Ecto neural progenitor cell (in vitro differentiated cells): ENCODE measurements at regions not wholly inside any gene's neighbourhood (a gene's known extent, or its start where the extent isn't known, plus 50 kb on each side); places are given as distances from the start of the nearest gene placed in this dataset.
"Not testable (repeated sequence)": the region's sequence is repeated elsewhere in the genome, so short reads cannot be mapped to it uniquely, and the experiment has no call there.

Source experiments
- DNase-seq: peaks from one replicate; pipeline ENCODE4 v3.0.0-alpha.2; 2018; ENCODE audit warnings: low spot score

DNA sequence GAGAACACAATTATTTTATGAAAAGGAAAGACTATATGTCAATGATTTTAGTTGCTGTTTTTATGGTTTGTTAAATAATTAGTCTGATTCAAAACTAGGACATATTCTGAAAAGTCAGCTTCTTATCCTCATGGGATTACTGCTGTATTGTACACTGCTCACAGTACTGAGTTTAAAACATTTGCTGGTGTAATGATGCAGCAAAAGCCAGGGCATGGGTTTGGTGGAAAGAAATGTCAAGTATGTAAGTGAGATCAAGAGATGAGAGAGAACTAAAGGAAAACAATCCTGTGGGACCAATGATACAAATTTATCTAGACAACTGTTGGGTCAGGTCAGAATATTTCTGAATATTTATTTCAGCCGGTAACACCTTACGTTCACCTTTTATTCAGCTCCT lies 210.1 kb upstream of the ARHGEF26 start:
- no peak for DNase-seq

DNA sequence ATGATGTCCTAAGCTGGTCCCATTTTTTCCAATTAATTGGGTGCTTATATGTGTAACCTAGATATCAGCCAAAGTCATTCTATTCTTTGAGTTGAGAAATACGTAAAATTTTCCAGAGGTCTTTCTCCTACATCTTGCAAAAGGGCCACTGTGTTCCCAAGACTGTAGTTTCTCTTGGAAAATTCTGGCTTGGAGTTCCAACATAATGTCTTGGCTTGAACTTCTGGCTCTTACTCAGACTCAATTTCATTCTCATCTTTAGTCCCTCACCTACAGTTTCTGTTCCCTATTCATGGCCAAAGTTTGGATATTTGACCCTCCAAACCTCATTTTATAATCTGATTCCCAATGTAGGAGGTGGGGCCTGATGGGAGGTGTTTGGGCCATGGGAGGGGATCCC lies 201.4 kb upstream of the ARHGEF26 start:
- DNase-seq: no peak

DNA sequence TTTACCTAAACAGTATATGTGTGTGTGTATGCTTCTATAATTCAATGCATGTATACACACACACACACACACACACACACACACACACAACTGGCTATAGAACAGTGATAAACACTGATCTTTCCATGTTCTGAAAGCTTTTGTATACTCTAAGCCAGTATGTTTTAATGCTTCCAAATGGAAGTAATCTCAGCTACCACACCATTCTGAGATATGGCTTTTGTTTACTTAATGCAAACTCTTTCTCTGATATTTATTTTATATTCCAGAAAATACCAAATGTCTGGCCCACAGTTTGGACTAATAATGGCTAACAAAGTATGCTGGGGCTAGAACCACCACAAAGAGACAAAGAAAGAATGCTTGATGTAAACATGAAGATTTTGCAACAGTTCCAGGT lies 199.4 kb upstream of the ARHGEF26 start:
- no peak for DNase-seq

DNA sequence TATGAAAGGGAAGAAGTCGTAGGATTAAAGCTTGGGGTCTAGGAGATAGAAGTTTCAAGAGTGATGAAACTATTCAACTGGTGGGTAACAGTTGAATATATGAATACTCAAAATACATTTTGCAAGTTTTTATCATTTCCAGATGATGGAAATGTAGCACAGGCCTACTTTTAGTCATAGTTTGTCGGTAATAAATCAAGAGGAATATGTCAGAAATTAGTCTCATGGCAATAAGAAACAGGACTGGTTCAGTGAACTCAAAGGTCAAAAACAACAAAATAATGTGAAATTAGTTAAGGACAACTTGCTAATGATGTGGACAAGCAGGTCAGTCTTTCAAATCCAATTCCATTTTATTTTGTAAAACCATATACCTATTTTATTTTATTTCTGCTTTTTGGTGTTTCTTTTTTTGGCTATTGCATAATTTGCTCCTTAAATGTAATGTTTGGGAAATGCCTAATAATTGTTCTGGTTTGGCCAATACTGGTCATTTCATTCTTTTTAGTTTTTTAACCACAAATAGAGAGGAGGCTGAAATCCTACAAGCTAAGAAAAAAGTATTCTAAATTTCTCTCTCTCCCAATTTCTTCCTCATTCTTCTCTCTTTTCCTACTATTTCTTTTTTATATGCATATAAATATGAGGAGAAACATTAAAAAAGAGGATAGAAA lies 195.2 kb upstream of the ARHGEF26 start:
- no peak for DNase-seq

DNA sequence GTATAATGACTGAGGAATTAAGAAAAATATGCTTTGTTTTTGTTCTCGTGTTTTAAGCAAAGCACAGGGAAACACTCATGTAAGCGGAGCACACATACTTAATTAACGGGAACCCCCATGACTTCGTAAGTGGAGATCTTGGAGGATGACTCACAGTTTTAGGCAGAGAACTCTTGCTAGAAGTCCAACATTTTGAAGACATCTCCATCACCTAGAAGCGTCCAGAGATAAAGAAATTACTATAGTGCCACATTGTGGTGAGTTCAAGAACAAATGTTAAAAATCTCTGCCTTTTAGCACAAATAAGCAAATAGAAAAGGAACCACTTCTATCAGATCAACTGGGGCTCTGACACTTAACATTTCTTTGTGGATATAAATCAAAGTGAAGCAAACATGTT lies 194.1 kb upstream of the ARHGEF26 start:
- no peak for DNase-seq

DNA sequence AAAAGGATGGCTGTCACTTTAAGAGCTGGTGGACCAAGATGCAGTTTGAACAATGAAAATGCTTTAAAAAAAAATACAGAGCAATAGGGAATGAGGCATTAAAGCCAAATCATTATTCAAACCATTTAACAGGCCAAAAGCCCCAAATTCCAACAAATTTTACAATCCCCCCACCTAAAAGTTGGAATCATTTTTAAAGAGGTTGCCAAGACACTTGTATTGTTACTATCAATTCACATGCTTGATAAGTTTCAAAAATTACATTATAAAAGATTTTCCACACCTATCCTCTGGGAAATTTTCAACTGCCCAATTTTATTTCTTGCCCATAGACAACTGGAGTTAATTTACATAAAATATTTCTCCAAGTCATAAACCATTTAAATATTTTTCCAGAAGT lies 192.3 kb upstream of the ARHGEF26 start:
- DNase-seq: no peak

DNA sequence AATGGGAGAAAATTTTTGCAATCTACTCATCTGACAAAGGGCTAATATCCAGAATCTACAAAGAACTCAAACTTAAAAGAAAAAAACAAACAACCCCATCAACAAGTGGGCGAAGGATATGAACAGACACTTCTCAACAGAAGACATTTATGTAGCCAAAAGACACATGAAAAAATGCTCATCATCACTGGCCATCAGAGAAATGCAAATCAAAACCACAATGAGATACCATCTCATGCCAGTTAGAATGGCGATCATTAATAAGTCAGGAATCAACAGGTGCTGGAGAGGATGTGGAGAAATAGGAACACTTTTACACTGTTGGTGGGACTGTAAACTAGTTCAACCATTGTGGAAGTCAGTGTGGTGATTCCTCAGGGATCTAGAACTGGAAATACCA lies 187.7 kb upstream of the ARHGEF26 start:
- DNase-seq: not testable (repeated sequence)

DNA sequence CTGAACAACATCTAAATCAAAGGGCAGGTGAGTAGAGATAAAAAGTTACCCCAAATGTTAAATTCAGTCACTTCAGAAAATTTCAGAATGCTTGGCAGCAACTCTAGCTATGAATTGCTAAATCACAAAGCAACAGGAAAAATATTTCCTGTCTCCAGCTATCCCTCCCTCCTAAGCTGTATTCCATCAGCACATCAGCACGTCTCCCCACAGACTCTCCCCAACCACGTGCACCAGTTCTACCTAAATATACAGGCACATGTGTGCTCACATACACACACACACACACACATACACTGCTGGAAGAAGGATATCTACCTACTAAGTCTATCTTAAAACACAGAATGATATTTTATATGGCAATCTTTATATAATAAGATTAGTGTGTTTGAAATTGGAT lies 177.1 kb upstream of the ARHGEF26 start:
- DNase-seq: no peak

DNA sequence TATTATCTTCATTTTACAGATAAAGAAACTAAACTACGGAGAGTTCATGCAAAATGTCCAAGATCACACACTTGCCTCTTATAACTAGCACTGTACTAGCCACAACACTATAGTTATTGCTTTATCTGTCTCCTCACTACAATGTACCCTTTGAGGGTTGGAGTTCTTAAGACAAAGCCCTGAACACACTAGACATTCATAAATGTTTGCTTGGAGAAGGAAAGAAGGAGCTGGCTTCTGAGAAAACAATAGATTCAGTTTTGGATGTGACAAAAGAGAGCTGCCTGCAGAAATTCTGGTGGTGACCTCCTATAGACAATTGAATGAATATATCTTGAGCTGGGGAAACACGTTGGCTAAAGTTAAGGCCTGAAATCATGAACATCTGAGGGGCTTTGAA lies 169.9 kb upstream of the ARHGEF26 start:
- no peak for DNase-seq

DNA sequence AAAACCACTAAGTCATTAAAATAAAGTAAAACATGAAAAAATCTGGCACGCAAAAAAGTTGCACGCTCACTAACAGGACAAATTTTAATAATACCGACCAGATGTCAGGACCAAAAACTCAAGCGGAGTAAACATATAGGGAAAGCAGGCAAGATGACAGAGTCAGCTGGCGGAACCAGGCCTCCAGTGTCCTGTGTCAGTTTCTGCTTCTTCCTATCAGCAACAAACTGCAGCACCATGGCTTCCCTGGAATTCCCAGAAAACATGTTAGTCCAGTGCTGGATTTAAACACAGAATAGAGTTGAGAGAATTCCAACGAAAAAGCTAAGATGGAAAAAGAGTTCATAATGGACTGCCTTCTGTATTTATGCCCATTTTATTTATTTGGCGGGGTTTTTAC lies 169.1 kb upstream of the ARHGEF26 start:
- no peak for DNase-seq

DNA sequence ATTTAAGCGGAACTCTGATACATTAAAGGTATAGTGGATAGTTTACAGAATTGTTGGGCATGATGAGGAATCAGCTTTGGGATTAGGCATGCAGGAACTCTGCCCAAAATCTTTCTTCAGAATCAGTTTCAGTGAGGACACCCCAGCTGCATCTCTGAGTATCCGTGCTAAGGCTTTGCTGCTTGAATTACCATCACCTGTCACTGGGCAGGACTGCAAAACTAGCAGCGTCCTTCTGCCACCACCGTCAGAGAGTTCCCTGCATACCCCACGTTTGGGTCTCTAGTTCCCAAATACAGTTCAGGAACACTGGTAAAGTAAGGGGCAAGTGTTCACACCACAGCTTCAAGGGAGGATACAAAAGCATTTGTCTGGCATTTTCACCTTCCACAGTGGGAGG lies 164.6 kb upstream of the ARHGEF26 start:
- DNase-seq: no peak

DNA sequence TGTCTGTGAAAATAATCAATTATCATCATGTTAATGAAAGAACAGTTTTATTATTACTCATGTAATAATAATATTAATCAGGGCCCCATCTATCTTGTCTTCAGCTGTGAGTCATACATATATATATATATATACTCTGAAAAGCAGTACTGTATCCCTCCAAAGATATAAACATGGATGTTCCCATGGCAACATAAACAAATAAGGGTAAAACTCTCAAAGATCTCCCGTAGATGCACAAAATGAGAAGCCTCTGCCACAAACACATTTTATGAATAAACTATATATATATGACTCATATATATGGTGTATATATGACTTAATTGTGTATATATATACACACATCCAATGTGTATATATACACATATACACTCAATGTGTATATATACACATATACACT lies 163.8 kb upstream of the ARHGEF26 start:
- DNase-seq: no peak

DNA sequence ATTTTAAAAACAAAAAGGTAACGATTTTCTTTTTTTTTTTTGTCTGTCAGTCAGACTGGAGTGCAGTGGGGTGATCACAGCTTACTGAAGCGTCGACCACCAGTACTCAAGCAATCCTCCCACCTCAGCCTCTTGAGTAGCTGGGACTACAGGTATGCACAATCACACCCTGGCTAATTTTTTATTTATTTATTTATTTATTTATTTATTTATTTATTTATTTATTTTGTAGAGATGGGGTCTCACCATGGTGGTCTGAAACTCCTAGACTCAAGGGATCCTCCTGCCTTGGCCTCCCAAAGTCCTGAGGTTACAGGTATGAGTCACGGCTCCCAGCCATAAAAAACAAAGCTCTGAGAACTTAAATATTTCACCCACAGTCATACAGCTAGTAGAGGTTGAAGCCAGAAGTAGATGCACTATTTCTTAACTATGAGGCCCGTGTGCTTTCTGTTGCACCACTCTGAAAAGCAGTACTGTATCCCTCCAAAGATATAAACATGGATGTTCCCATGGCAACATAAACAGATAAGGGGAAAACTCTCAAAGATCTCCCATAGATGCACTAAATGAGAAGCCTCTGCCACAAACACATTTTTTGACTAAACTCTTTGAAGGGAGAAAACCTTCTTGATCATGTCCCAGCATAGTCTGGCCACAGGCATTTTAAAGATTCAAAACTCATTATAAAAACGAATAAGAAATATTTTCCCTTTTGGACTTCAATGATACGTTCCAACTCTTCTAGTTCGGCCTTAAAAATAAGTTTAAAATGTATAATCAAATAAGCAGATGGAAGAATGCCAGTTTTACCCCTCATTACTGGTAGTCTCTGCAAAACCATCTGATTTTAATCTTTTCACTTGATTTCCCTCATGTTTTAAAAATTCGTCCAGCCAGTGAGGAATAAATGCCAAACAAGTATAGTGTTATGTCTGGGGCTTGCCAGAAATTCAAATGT lies 162.3 kb upstream of the ARHGEF26 start:
- no peak for DNase-seq

DNA sequence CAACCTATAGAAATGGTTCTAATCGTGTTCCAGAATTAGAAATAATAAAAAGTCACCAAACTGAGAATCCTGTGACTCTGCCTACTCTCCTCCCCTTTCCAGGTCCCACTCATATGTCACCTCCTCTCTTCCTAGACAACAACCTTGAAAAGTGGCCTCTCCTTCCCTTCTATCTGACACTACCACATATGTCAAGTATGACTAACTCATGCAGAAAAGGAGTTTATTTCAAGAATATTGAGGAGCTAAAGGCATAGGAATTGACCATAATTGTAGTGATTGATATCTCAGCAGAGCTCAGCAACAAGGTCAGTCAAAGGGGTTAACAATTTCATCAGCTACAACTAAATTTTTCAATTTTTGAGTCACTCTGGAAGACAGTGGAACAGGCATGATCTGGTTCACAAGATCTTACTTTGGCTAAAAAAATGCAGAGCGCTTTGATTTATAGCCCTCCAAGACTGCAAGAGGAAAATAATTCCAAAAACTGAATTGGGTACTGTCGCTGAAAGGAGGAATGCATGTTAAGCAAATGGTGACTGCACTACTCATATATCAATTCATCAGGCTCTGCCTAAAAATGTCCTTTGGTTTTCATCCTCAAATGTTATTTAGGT lies 160.6 kb upstream of the ARHGEF26 start:
- no peak for DNase-seq

DNA sequence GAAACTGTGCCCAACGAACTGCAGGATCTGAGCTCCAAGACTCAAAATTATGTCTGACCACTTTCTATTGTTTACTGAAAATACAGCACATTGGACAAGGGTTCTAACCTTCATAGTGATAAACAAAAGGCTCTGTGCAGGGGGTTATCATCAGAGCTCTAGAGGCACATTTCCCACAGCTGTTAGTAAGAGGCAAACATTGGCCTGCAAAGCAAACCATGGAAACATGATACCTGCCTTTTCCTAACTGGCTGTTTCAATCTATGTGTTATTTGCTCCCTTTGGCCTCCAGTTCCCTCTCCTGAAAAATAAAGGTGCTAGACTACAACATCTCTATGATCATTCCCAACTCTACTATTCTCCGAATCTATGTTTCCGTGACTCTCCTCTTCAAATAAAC lies 159.7 kb upstream of the ARHGEF26 start:
- DNase-seq: no peak

DNA sequence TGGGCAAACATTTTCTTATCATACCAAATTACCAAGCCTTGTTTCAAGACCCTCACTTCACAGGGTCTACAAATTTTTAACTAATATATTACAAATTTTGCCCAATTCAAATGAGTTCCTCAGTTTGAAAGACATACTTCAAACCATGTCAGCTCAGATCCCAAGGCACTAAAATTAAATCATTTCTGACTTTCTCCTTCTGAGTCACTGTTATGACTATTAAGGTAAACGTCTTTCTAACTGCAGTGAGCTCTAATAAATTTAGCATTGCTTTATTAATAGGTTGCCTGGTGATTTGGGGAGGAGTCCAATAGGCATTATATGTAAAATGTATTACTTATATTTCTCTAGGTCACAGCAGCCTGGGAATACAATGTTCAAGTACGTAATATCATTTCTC lies 158.2 kb upstream of the ARHGEF26 start:
- no peak for DNase-seq

DNA sequence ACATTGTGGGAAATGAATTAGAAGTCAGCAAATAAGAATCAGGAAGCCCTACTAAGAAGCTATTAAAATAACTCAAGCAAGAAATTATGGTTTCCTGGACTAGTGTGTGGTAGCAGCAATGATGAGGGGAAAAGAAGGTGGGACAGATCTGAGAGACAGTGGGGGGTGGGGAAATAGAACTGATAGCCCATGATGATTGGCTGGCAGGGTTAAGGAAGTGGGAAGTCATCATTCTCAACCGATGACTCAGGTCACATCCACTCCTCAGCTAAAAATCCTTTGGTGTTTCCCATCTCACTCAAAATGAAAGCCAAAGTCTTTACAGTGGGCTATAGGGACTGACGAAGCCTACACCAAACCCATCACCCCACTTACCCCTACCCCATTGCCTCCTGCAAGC lies 153.9 kb upstream of the ARHGEF26 start:
- no peak for DNase-seq

DNA sequence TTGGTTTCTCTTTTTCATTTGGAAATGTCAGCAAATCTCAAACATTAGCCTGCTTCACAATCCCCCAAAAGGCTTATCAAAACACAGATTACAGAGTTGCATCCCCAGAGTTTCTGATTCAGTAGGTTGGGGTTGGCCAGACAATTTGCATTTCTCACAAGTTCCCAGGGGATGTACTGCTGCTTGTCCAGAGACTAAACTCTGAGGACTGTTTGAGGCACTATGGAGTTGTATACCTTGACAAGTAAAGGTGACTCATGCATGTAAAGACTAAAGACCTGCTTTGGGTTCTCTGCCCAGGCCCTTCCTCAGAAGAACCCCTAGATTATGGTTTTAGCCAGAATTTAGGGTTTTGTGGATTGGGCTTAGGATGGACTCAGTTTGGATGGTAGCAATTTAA lies 151.1 kb upstream of the ARHGEF26 start:
- no peak for DNase-seq

DNA sequence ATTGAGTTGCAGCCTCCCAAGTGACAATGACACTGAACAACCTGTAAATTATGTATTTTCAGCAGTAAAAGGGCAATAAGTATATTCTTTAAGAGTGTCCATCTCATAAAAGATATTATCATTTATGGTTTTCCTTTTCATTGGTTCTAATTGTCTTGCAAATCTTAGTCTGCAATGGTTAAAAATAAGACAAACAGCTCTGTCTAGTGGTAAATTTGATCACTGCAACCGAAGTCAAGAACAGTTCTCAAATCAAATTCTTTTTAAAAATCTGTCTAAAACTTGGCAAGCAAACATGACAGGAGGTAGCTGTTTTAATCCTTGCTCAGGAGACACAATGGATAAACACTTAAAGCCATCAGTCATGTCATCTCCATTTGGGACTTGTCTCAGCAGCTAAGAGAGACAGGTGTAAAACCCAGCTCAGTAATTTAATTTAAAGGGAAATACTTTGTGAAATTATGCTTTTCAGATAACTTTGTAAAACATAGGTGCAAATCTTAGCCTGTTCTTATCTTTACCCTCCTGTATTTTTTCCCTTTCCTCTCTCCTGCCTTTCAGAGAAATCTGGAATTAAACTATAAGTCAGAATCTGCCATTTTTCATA lies 150.3 kb upstream of the ARHGEF26 start:
- DNase-seq: no peak

DNA sequence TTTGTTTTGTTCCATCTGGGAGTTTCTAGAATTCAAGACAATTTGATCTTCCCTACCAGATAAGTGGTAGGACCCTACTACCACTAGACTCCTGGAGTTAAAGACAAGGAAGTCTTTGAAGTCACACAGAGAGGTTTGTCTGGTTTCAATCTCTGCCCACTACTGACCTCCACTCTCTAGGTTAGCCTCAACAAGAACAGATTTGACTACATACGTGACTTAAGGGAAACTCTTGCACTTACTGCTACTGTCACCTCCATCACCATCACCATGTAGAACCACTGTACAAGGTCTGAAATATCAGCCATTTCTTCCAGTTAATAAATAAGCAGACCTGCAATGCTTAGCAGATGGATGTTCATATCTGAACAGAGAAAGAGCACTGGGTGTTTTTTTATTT lies 148.3 kb upstream of the ARHGEF26 start:
- DNase-seq: no peak

DNA sequence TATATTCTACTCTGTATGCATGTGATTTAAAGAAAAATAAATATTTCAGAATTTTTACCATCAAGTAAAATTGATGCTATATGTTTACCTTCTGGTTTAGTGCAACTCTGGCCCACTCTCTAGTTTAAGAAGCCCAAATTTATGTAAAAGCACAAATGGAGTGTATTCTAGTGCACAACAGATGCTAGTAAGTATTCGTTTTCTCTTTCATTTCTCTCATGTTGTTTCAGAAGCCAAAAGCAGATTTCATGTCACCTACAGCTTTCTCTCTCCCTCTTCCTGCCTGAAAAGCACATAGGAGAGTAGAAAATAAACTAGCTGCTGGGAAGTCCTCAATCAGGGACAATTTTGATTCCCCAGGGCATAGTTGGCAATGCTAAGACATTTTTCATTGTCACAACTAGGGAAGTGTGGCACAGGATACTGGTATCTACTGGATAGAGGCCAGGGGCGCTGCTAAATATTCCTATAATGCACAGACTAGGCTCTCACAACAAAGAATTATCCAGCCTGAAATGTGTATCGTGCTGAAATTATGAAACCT lies 147.4 kb upstream of the ARHGEF26 start:
- DNase-seq: no peak

DNA sequence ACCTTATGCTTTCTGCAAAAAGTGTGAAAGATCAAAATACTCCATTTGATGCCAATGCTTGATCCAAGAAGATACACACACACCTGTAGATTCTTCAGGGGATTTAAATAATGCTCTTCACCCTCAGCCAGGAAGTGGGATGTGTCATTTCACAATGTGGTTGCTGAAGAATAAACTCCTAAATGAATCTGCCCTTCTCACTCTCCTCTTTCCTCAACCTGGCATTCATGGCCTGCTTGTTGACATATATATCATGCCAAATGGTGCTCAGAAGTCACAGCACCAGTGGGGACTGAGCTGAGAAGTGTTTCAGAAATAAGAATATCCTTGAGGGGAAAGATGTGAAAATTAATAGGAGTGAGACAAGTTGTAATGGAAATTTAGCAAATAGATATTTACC lies 146.6 kb upstream of the ARHGEF26 start:
- no peak for DNase-seq
